HG02571 (cell line): ENCODE measurements at regions not wholly inside any gene's neighbourhood (a gene's known extent, or its start where the extent isn't known, plus 50 kb on each side); places are given as distances from the start of the nearest gene placed in this dataset.

Experiments
- ATAC-seq: cut with Tn5 transposase; IDR thresholded peaks from one replicate; pipeline ENCODE4 v1.9.1; 2021; ENCODE audit warnings: mild to moderate bottlenecking, moderate library complexity; ENCODE audit not compliant: unreplicated experiment

DNA sequence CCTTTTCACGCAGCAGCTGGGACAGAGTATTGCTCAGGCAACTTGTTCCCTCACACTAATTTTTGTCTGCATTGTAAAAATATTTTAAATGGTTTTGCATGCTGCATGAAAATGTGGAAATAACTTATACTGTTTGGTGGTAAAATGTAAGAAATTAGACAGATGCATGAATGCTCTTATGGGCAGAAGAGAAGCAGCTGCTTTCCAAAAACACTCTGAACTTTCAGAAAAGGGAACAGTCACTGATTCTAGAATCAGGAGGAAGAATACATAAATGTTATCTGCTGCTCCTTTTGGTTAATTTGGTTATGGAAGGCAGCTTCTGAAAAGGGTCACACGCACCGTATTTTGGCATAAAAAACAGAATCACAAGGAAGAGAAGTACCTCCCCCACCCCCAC, 87.0 kb upstream of the RUNX1 start:
- ATAC-seq, result no peak

DNA sequence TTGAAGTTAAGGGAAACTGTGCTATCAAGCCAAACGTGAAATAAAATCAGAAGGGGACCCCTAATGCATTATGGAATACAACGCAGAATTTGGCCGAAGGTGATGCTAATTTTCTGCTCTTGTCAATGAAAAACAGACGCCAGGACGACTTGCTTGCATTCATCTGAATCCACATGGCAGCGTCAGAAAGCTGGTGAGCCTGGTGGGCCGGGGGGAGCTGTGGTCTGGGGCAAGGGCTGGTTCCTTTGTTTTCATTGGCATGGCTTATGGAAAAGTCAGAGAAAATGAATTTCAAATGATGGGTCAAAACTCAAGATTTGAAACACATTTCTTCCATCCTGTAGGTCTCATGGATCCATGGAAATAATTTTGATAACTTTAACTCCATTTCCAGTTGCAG, 86.4 kb upstream of the RUNX1 start:
- ATAC-seq, result no peak

DNA sequence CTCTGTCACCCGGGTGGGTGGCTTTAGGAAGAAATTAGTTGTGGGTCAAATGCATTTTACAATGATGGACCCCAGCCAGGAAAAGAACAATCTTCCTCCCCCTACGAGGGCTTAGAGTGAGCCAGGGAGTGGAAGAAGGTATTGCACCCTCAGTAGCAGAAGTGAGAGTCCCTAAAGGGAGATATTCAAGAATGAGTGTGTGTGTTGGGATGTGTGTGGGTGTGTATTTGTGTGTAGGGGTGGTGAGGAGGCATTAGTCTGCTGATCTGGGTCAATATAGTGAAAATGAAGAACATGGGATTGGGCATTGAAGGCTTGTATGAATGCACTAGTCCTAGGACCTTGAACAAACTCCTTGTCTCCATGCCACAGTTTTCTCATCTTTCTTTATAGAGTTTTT, 85.2 kb upstream of the RUNX1 start:
- ATAC-seq, result no peak

DNA sequence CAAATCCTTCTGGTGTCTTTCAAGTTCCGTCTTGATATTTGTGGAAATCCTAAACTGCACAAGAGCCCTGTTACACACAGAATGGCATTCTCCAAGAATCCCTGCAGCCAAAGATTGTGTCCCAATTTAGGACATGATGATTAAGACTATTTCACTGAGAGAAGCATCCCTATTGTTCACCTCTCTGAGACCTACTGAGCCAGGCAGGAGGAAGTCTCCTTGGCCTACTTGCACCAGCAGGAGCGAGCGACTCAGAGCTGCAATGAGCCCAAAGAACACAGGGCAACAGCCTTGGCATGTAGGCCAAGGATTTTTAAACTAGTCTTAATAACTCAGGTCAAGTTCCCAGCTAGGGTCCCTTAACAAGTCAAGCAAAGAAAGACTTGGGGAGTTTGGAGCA, 79.4 kb upstream of the RUNX1 start:
- ATAC-seq, result no peak

DNA sequence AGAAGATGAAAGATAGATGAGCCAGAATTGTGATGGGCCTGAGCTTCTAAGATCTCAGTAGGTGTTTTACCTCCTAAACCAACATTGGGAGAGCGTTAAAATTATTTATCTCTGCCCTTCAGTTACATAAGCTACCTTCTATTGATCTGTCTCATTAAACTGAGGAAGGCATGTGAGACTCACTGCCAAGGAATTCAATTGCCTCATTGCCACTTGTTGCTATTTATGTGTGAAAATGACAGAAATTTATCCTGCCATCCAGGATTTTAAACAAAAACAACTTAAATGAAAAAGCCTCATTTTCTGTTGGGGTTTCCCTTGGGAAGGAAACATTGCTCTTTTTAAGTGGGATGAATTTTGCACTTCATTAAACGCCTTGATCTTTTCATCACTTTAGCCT, 78.7 kb upstream of the RUNX1 start:
- no peak for ATAC-seq

DNA sequence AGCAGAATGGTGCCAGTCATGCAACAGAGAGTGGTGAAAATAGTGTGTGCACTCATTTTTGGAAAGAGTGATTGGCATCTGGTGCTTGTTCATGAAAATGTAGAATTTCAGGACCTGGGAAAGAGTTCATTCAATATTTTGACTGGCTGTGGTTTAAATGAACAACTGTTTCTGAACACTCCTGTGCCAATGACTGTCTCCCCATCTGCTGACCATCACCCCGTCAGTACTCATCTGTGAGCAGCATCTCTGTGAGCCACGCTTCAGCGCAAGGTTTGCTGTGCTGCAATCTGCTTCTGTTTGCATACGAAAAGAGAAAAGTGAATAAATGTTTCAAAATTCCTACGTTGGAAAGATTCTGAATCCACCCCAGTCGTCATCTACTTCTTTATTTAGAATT, 77.9 kb upstream of the RUNX1 start:
- no peak for ATAC-seq

DNA sequence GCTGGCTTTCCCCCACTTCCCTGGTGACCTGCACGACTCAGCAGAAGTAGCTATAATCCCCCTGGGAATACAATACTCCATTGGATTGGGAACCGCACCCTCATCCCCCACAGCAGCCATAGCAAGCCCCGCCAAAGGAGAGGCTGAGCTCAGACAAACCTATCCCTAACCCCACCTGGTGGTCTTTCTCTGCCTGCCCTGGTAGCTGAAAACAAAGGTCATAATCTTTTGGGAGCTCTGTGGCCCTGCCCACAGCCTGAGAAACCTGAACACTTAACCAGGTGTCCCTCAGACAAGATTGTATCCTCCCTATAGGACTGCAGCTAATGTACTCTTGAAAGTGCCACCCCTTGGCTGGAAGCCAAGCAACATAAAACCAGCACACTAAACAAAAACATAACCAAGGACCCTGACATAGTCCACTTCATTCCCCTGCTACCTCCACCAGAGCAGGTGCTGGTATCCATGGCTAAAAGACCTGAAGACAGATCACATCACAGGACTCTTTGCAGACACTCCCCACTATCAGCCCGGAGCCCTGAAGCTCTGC, 71.6 kb upstream of the RUNX1 start:
- ATAC-seq, result no peak

DNA sequence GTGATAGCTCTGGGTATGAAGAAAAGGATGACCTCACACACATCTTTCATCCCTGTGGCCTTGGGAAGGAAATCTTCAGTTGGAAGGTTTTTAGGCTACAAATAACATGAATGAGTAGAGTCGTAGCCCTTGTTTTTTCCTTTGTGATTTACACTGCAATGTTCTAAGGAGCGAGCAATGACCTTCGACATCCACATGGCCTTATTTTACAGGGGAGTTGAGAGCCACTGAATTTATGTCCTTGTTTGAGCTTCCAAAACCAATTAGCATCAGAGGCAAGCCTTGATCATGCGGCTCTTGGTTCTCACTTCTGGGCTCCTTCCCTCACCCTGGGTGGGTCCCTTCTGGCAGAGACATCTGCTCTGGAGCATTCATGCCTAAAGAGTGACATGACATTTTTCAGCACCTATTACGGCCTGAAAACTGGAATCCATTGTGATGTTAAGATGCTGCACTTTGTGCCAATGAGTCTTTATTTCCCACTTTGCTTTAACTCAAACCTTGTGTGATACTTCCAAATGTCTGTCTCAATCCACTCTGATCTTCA, 70.5 kb upstream of the RUNX1 start:
- ATAC-seq, result no peak

DNA sequence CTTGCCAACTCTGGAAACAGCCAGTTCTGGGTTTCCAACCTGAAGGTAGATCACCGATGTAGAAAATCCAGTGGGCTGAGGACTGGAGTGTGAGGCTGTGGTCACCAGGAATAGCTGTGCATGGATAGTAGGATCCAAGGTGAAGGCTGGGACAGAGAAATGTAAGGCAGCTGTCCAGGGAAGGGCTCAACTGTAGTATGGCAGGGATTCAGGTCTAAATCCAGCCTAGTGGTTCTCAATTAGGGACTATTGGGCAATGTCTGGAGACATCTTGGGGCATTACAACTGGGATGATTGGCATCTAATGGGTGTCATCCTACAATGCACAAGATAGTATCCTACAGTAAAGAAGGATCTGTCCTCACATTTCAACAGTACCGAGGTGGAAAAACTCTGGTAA, 67.7 kb upstream of the RUNX1 start:
- no peak for ATAC-seq

DNA sequence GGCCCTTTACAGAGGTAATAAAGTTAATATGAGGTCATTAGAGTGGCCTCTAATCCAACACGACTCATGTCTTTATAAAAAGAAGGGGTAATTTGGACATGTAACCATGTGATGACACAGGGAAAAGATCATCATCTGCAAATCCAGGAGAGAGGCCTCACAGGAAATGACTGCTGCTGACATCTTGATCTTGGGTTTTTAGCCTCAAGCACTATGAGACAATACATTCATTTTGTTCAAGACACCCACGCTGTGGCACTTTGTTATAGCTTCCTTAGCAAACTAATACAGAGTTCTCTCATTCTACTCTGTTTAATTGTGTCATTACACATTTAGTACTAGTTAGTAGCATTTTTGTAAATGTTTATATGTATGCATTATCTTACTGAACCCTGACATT, 64.0 kb upstream of the RUNX1 start:
- no peak for ATAC-seq

DNA sequence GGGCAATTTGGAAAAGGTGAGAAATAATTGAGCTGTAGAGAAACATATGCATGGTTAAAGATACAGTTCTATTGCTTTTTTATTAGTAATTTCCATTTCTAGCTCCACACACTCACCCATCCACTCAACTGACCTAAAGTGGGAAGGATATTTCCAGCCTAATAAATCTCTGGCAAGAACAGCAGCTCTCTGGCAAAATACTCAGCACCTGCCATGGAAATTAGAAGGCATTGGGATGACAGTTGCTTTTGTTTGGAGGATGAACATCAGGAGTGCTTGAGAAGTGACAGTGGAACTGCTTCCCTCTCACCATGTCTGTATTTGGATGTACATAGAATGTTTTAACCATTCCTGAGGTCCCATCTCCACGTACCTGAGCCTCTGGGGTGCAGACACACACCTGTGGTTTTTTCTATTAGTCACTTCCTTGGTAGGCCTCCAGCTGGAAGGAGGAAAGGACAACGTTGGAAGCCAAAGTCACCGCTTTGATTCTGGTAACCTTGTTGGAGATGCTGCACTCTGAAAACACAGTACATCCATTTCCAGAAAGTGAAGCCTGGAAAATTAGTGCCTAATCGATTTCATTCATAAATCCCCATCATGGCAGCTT, 62.3 kb upstream of the RUNX1 start:
- ATAC-seq, result no peak

DNA sequence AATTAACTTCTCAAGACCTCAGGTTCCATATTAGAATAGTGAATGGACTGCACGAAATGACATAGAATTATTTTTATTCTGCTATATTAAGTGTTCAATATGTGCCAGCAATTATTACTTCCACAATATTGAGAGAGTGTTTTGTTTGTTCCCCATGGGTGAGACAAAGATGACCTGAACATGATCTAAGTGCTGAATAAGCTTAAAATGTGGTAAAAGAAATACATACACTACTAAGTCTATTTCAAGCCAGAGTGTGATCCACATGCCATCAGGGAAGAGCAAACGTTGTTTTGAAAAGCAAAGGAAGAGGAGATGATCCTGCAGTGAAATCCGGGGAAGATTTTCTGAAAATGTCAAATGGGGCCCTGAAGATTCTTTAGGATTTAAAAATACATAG, 59.8 kb upstream of the RUNX1 start:
- no peak for ATAC-seq

DNA sequence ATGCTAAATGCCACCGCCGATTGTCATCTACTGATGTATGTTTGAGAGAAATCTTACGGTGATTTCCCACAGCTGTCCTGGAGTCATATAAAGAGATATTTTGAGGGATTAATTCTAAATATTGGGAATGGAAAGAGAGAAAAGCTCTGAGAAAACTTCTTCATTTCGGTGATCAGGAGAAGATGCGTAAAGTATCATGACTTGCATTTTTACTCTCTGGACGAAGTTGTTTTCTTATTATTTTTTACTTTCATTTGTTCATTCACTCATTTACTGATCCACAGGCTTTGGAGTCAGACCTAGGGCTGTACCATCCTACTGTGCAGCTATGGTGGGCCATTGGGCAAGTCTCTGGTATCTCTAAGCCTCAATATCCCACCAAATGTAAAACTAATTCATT, 58.4 kb upstream of the RUNX1 start:
- ATAC-seq, result no peak

DNA sequence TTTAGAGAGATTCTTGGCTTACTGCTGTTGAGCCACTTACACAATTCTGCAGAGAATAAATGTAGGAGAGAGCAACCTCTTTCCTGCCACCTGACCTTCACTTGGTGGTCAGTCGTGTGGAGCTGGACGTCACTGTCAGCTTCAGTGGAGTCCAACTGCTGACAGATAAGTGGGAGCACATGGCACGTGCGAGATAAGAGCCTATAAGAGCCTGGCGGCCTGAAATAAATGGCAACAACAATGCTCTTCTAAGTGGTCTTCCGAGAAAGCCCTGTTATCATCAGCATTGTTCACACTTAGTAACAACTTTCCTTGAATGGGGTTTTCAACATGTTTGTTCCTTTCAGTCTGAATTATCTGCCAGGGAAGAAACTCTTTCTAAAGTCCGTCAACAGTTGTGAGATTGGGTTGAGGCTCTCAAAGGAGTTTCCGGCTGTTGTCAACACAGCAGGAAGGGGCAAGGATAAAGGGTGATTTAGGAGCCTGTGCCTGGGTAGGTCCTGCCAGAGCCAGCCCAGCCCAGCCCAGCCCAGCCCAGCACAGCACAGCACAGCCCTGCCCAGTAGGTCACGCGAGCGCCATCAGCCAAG, 57.2 kb upstream of the RUNX1 start:
- no peak for ATAC-seq

DNA sequence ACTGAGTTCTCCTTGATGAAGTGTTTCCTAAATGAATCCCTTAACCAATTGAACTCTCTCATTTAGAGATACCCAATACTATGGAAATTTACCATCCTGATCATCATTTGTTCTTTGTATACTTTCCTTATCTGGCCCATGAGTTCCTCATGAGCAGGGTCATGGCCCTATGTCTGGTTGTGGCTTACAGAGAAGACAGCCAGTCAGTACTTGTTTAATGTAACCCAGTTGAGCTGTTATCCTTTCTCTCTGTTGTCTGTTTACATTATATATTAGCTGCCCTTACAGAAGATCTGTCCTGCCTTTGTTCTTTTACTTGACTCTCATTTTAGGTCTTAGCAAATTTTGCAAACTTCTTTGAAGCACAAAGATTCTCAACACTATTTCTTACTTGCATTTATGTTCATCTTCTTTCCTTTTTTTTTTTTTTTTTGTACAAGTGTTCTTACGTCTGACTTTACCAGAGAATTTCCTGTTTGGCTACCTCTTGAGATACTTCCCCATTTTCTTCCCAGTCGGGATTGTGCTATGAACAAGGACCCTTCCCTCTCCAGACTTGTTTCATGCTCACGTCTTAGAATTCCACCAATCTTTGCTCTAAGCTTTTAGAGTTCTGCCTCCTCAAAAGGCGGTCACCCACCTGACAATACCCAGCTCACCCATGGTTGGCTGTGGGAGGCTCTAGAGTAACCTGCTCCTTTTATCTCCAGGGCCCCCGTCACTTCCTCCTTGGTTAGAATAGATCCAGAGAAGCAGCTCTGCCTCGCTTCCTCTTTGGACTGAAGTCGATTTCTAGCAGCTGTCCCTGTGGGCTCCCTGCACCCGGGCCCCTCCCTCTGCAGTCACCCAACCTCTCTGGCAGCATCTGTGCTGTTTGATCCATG, 53.6 kb upstream of the RUNX1 start:
- ATAC-seq, result no peak

DNA sequence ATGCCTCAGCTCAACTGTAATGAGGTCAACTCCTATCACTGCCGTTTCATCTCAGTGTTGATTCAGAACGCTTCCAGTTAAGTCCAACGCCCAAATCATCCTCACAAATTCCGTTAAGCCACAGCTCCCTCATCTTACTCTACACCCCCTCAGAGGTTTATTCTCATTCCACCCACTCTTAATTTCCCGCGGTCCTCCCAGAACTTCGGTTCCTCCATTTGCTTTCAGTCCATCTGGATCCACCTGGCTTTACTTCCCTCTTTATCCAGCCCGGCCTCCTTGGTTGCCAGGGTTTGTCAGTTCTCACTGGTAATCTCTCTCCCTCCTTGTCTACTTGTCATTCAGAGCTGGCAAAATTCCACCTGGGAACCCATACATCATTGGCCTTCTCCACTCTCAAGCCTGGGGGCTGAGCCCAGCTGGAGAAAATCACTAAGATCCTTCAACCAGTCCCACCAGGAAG, 51.3 kb upstream of the RUNX1 start:
- no peak for ATAC-seq

DNA sequence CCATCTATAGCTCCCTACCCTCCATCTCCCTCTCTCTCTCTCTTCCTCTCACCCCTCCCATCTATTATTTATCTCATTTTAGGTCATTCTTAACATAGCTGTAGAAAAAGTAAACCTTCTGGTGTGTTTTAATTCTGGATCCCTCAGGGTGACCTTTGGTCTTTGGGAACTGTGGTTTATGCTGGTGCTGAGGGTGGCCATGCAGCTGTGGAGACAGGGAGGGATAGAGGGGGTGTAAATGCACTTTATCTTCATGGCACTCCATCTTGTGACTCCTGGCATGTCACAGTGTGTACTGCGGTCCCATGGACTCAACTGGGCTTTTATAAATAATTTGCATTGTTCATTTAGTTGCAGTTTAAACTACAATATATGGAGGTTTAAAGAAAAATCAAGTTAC, 50.2 kb upstream of the RUNX1 start:
- ATAC-seq, result no peak
